ENCODE measurements at regions not wholly inside any gene's neighbourhood (a gene's known extent, or its start where the extent isn't known, plus 50 kb on each side); places are given as distances from the start of the nearest gene placed in this dataset.

DNA sequence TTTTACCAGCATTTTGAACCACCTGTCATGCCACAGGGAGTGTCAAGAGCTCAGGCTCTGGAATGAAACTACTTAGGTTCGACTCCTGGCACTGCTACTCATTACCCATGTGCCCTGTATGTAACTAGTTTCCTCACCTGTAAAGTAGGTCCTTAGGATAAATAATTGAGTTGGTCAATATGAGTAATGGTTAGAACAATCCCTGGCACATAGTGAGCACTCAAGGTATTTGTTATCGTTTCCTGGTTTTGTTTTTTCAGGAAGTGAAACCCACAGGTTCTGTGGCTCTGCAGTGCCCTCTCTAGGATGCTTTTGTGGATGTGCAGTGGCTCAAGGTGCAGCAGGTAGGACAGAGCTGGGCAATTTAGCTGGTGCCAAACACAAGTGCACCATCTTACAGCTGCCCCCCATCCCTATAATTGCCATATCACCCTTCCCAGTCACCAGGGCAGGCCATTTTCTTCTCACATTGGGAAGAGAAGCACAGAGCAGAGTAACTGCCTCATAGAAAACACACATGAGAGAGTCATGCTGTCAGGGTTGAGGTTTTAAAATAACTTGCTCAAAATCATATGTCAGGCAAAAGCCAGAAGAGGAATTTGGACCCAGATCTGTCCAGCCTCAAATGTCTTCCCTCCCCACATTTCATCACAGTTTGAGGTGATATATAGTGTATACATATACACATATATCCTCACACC, 297.5 kb downstream of the RPAP3 start:
- TF ChIP-seq, protein P1, sequence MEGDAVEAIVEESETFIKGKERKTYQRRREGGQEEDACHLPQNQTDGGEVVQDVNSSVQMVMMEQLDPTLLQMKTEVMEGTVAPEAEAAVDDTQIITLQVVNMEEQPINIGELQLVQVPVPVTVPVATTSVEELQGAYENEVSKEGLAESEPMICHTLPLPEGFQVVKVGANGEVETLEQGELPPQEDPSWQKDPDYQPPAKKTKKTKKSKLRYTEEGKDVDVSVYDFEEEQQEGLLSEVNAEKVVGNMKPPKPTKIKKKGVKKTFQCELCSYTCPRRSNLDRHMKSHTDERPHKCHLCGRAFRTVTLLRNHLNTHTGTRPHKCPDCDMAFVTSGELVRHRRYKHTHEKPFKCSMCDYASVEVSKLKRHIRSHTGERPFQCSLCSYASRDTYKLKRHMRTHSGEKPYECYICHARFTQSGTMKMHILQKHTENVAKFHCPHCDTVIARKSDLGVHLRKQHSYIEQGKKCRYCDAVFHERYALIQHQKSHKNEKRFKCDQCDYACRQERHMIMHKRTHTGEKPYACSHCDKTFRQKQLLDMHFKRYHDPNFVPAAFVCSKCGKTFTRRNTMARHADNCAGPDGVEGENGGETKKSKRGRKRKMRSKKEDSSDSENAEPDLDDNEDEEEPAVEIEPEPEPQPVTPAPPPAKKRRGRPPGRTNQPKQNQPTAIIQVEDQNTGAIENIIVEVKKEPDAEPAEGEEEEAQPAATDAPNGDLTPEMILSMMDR (IDR thresholded peaks at IDR 0.05), result peak in 1 of 6 experiments; percentile 13
- no peak for TF ChIP-seq POLR2A (IDR thresholded peaks at IDR 0.05)
